GM18951 (cell line): ENCODE measurements at regions not wholly inside any gene's neighbourhood (a gene's known extent, or its start where the extent isn't known, plus 50 kb on each side); places are given as distances from the start of the nearest gene placed in this dataset.

ENCODE experiments used
- POLR2A ChIP-seq: IDR thresholded peaks from 4 replicates; pipeline ENCODE4 v1.6.1; 2011; ENCODE audit warnings: mild to moderate bottlenecking; ENCODE audit not compliant: insufficient read length, insufficient read depth; ENCODE audit errors: extremely low read depth
- in situ Hi-C: fragments of 300-500 bp; cut with MboI; formaldehyde crosslinking; loops from one replicate; pipeline ENCODE4 v1.12.0; 2022; ENCODE audit warnings: low sequenced_read_pairs, mixed read lengths, inconsistent platforms; ENCODE audit not compliant: unreplicated experiment

- in situ Hi-C loops, result no loop called here
- no peak for TF ChIP-seq POLR2A
Measured at GRCh38 chr5:158559643-158560042, 540.1 kb downstream of the EBF1 start.

GRCh38 chr5:158559066-158559465, 540.6 kb downstream of the EBF1 start:
- no peak for TF ChIP-seq POLR2A
- in situ Hi-C loops, result no loop called here

GRCh38 chr5:158553962-158554336, 545.8 kb downstream of the EBF1 start:
- in situ Hi-C loops, result no loop called here

GRCh38 chr5:158553195-158553961, 546.3 kb downstream of the EBF1 start:
- in situ Hi-C loops, result no loop called here

More at GRCh38 chr5:158553962-158554336, 545.8 kb downstream of the EBF1 start:
- TF ChIP-seq POLR2A, result no peak

GRCh38 chr5:158552241-158552640, 547.5 kb downstream of the EBF1 start:
- in situ Hi-C loops, result no loop called here
- no peak for TF ChIP-seq POLR2A

More at GRCh38 chr5:158553195-158553961, 546.3 kb downstream of the EBF1 start:
- no peak for TF ChIP-seq POLR2A

- TF ChIP-seq POLR2A, result no peak
- in situ Hi-C loops, result no loop called here
Measured at GRCh38 chr5:158549311-158549710, 550.4 kb downstream of the EBF1 start.

GRCh38 chr5:158546748-158547147, 553.0 kb downstream of the EBF1 start:
- no peak for TF ChIP-seq POLR2A

GRCh38 chr5:158545949-158546530, 553.7 kb downstream of the EBF1 start:
- in situ Hi-C loops, result no loop called here
- TF ChIP-seq POLR2A, result no peak

More at GRCh38 chr5:158546748-158547147, 553.0 kb downstream of the EBF1 start:
- in situ Hi-C loops, result no loop called here

GRCh38 chr5:158544388-158545339, 555.1 kb downstream of the EBF1 start:
- in situ Hi-C loops, result no loop called here
- TF ChIP-seq POLR2A, result no peak

GRCh38 chr5:158543539-158544387, 556.0 kb downstream of the EBF1 start:
- no peak for TF ChIP-seq POLR2A

GRCh38 chr5:158541536-158542297, 558.0 kb downstream of the EBF1 start:
- TF ChIP-seq POLR2A, result no peak
- in situ Hi-C loops, result no loop called here

More at GRCh38 chr5:158543539-158544387, 556.0 kb downstream of the EBF1 start:
- in situ Hi-C loops, result no loop called here
